Stimulated activated CD4-positive, alpha-beta T cell treated with anti-CD3 and anti-CD28 coated beads, Interleukin-12 subunit alpha, Interleukin-12 subunit beta, amount 100 ng/mL, for 4 hours (primary cell): ENCODE measurements at regions not wholly inside any gene's neighbourhood (a gene's known extent, or its start where the extent isn't known, plus 50 kb on each side); places are given as distances from the start of the nearest gene placed in this dataset.

Source experiments
- DNase-seq: peaks from one replicate; pipeline ENCODE4 v3.0.0-alpha.2; 2020

GRCh38 chr11:11173316-11174025 lies 179.6 kb downstream of the CSNK2A3 start:
- no peak for DNase-seq

GRCh38 chr11:11171854-11172253 lies 181.2 kb downstream of the CSNK2A3 start:
- no peak for DNase-seq

GRCh38 chr11:11171285-11171684 lies 181.8 kb downstream of the CSNK2A3 start:
- DNase-seq: no peak

- DNase-seq: no peak
Observed at GRCh38 chr11:11170352-11171084, 182.5 kb downstream of the CSNK2A3 start.

GRCh38 chr11:11169715-11170351 lies 183.2 kb downstream of the CSNK2A3 start:
- DNase-seq: no peak

DNA sequence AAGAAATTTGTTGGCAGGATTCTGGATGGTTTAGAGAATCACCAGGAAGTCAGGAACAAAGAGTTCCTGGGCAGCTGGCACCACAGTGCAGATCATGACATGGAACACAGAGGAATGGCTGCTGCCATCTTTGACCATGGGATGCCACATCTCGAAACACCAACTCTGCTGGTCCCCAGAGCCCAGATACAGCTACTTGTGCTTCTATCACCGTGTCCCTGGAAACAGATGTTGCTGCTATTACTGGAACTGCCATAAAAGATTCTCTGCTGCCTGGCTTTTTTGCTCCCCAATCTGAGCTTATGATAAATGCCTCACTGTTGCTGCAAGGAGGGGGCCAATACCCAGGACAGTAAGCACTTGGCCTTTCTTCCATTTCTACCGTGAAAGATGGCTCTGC lies 185.2 kb downstream of the CSNK2A3 start:
- DNase-seq: no peak

DNA sequence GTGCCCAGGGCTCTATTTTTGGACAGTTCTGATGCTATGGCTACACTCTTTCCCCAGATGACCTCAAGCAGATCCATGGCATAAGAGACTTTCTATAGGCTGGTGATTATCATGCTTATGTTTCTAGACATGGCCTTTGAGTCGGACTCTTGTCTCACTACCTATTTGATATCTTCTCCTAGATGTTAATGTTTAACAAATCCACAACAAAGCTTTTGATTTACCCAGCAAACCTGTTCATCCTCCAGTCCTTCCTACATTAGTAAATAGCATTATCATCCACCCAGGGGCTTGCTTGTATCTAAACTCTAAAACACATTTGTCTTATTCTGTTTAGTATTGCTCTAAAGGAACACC lies 188.7 kb downstream of the CSNK2A3 start:
- DNase-seq: no peak

DNA sequence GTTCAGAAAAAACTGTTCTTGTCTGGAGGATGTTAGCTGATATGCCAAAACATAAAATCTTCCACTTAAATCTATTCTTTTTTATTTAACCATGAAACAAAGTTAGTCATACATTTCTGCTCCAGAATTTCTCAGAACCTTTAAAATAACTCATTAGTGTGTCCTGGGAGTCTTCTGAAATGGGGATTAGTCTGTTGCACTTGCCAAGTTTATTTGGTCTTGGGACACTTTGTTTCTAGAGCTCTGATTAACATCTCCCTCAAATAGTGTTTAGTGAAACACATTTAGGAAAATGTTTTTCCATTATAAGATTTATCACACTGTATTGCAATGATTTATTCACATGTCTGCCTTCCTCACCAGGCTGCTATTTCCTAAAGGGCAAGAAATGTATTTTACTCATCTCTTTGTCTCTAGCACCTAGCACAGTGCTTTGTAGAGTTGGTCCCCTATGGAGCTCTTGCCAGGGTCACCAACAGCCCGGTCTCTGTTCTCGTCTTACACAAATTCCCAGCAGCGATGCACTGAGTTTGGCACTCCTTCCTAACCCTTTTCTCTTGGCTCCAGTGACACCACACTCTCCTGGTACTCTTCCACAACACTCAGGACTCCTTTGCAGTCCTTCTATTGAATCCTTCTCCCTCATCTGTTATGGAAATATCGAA lies 189.2 kb downstream of the CSNK2A3 start:
- DNase-seq: no peak

DNA sequence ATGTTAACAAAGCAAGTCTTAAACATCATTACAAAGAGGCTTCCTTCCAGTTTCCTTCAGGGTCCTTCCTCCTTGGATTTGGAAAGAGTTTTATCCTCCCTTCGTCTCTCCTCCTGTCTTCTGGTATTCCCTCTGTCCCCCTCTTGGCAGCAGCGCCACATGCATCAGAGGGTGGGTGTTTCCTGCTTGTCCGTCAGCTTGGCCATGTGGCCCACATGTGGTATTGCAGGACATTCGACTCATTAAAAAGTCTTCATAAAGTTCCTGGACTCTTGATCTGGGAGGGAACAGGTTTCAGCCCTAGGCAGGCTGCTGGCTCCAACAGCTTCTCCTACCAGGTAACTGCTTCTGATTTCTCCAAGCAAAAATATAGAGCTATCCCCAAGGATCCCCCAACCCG lies 189.8 kb downstream of the CSNK2A3 start:
- DNase-seq: no peak

DNA sequence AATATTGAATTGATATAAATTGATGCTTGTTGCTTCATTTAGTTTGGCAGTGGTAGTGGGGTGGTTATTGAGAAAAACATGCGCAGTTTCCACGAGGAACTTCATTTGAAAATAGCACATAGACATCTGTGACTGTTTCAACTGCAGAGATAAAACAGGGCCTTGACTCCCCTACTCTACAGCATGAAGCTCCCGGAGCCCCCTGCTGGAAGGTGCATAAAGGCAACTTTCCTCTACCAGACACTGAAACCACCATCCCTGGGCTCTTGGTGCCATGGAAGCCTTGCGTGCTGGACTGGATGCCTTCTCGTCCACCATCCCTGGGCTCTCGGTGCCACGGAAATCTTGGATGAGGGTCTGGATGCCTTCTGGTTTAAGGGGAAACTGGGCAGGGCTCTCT lies 195.9 kb downstream of the CSNK2A3 start:
- DNase-seq: peak; percentile 34

DNA sequence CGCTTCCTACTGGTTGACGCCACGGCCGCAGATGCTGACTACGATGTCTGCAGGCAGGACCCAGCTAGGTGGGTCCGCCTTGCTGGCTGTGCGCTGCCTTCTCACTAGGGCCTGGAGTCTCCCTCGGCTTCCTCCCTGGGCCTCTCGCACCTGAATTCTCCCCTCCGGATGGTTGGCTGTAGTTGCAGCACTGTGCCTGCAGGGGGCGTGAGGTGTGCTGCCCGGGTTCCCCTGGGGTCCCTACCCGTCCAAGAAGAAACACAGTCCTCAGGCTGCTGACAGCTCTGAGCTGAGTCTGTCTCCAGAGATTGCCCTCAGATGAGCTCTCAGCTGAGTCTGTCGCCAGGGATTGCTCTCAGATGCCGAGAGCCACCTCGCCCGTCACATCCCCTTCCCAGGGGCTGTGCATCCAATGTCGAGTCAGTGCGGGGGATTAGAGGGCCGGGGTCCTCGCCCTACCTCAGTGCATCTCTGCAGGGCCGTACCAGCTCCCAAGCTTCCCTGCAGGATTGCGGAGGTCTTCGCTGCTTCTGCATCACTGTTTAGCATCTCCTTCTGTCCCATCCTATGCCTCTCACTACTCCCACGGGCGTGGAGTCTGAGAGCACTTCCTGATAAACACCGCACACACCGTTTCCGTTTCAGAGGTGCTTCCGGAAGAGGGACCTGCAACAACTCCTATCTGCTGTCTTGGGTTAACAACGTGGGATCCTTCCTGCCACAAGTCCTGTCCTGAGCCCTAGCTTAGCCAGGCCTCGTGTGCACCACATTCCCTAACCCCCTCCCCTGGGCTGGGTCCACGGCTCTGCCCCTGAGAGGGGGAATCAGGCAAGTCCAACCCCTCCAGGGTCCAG lies 196.9 kb downstream of the CSNK2A3 start:
- peak; percentile 43 for DNase-seq

- DNase-seq: no peak
Observed at GRCh38 chr11:11152877-11153276, 200.2 kb downstream of the CSNK2A3 start.

DNA sequence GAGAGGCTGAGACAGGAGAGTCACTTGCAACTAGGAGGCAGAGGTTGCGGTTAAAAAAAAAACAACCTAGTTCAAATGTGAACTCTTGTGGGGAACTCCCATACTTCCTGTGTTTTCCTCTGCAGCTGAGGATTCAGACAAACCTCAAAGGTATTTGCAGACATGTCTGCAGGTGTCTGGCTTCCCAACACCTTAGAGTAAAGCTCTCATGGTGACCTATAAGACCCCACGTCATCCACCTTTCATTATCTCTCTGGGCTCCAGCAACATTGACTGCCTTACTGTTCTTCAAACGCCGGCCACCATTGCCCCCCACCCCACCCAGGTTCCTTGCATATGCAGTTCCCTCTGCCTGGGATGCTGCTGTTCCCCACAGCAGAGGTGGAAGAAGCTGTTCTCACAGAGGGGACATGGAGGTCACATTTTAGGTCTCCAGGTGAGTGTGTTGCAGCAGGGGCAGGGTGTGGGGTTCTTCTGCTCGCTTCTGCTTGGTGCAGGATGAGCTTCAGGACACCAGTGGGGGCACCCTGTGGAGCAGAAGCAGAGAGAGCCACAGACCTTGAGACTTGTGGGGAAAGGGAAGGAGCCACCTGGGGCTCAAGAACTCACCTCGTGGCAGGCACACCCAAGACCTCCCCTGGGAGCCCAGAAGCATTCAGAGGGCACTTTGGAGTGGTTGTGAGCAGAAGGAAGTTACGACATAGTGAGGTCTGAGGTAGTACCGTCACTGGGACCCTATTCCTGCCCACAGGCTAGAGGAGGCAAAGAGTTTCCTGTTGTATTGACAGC lies 203.2 kb downstream of the CSNK2A3 start:
- DNase-seq: no peak

DNA sequence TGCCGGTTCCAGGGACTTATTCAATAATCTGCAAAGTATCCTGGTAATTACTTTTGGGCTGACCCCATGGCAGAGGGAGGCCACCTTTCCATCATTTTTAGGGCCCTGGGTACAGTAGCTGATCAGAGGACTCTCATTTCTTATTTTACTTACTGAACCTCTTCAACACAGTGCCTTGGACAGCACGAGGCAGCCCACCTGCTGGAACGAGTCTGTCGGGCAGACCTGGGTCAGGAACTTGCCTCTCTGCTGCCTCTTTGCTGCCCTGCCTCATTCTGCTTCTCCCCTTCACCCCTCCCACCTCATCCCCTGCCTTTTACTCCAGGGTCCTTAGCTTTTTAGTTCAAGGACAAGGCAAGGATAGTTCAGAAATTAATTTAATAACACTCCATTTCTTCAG lies 204.5 kb downstream of the CSNK2A3 start:
- DNase-seq: no peak

GRCh38 chr11:11148104-11148509 lies 204.9 kb downstream of the CSNK2A3 start:
- no peak for DNase-seq

- DNase-seq: no peak
Observed at GRCh38 chr11:11146830-11147229, 206.2 kb downstream of the CSNK2A3 start.

DNA sequence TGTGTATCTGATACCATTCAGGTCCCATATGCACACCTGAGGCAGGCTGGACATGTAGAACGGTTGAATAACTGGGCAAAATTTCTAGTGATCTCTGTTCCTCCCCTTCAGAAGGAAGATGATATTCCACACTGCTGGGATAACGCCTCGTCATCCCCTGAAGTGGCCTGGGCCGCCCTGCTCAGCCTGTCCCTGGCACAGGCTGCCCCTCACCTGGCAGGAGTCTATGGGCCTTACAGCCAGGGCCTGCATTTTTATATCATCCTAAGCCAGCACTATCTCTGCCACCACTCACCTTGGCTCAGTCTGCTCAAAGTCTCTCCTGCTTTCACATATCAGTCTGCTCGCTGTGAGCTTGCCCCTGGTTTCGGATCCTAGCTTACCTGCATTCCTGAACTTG lies 209.2 kb downstream of the CSNK2A3 start:
- no peak for DNase-seq

- no peak for DNase-seq
Observed at GRCh38 chr11:11142430-11142829, 210.6 kb downstream of the CSNK2A3 start.

GRCh38 chr11:11141065-11141464 lies 212.0 kb downstream of the CSNK2A3 start:
- DNase-seq: no peak

DNA sequence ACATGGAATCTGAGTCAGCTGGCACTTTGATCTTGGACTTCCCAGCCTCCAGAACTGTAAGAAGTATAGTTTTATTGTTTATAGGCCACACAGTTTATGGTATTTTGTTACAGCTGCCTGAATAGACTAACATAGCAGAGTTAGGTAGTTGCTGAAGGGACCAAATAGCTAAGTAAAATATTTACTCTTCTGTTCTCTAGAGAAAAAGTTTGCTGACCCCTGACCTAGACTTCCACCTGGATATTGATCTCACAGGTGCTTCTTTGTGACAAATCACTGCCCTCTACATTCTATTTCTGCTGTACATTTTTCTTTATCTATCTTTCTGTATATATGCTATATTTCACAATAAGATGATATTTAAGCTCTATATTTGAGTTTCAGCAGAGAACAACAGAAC lies 212.5 kb downstream of the CSNK2A3 start:
- no peak for DNase-seq

DNA sequence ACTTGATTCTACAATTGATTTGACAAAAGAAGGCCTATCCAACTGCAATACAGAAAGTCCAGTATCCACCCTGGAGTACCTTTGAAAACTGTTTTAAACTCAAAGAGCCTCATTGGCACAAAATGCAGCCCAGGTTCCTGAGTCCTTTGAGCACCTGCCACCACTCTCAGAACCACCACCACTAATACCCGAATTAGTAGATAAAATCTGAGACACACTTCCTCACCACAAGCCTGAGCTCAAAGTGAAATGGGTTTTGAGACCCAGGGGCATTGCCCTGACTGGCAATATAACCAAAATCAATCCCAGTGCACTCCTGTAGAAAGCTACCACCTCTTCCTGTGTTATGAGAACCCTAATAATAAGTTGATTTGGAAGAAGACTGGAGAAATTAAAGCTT lies 215.7 kb downstream of the CSNK2A3 start:
- DNase-seq: no peak
